ENCODE measurements at regions not wholly inside any gene's neighbourhood (a gene's known extent, or its start where the extent isn't known, plus 50 kb on each side); places are given as distances from the start of the nearest gene placed in this dataset.

DNA sequence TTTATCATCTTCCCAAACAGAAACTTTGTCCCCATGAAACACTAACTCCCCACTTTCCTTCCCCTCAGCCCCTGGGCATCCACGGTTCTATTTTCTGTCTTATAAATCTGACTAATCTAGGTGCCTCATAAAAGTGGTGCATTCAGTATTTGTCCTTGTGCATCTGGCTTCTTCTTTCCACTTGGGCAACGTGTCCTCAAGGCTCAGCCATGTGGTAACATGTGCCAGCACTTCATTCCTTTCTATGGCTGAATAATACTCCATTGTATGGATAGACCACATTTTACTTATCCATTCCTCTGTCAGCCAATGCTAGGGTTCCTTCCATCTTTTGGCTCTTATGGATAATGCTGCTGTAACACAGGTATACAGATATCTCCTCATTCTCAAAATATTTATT, 305.0 kb upstream of the RUNX1 start:
- CTCF ChIA-PET: interaction anchor here (1.3 to 1.4 kb wide), 2 partner anchors 20 to 46 kb away, joined by 3 read pairs; no protein-coding TSS in a partner anchor
- dilution Hi-C loops (cut with MboI; ENCODE audit: extremely low pct_ligation_motif_present, low sequenced_read_pairs): no loop called here
- no TSS peak for BruUV-seq (replicated peaks)

More for the DNA sequence above, 305.0 kb upstream of the RUNX1 start:
- Histone ChIP-seq H4K20me1 (replicated peaks; ENCODE audit: control insufficient read depth, extremely low read depth, insufficient read depth, low read length) (no peaks in the 10 kb centered on the region), H3K79me2 (ENCODE audit: control insufficient read depth, insufficient read depth, low read length) (no peaks in the 10 kb centered on the region), H3K27me3 (ENCODE audit: control insufficient read depth in 2 of 2, insufficient read depth in 2 of 2, low read length in 2 of 2) (peaks cover 0 to 1% of the 10 kb centered on the region in 2 experiments), H2AFZ (ENCODE audit: low read depth, low read length) (no peak overlapping the region), H3K9me3 (replicated peaks; ENCODE audit: control insufficient read depth, insufficient read depth, low read length) (no peaks in the 10 kb centered on the region), H3K4me2 (ENCODE audit: insufficient read depth, low read length) (no peak overlapping the region), H3K4me1 (ENCODE audit: control insufficient read depth, extremely low read depth, insufficient read depth, low read length) (no peaks in the 10 kb centered on the region), H3K27ac (ENCODE audit: insufficient read depth, low read depth, low read length) (no peak overlapping the region), H3K9me1 (replicated peaks; ENCODE audit: control insufficient read depth, extremely low read depth, insufficient read depth, low read length) (no peaks in the 10 kb centered on the region), H3K9ac (replicated peaks; ENCODE audit: extremely low read depth, insufficient read depth, low read length) (no peak overlapping the region), H3K4me3 (replicated peaks in 1 of 3; ENCODE audit: insufficient read depth in 1 of 3, low read depth in 1 of 3, low read length in 3 of 3) (no peak overlapping the region), H3K36me3 (ENCODE audit: control insufficient read depth in 2 of 2, extremely low read depth in 1 of 2, insufficient read depth in 2 of 2, low read length in 2 of 2) (no peaks in the 10 kb centered on the region)
- TF ChIP-seq GATA2 (IDR thresholded peaks at IDR 0.05; ENCODE audit: insufficient read depth, insufficient read length, low read depth, low read length) (no peak), EZH2 (IDR thresholded peaks at IDR 0.05; ENCODE audit: borderline replicate concordance, low read depth, low read length, severe bottlenecking) (no peak), JUN (IDR thresholded peaks at IDR 0.05; ENCODE audit: borderline replicate concordance, insufficient read depth, insufficient read length, low read depth) (no peak), FOS (IDR thresholded peaks at IDR 0.05; ENCODE audit: borderline replicate concordance, insufficient read depth, low read length) (no peak), POLR2A (IDR thresholded peaks at IDR 0.05; ENCODE audit: low read depth, low read length) (no peak), POLR2AphosphoS5 (IDR thresholded peaks at IDR 0.05; ENCODE audit: insufficient read depth, low read depth, low read length) (no peak), MYC (IDR thresholded peaks at IDR 0.05; ENCODE audit: low read depth, low read length) (no peak)
- TF ChIP-seq, protein P1, sequence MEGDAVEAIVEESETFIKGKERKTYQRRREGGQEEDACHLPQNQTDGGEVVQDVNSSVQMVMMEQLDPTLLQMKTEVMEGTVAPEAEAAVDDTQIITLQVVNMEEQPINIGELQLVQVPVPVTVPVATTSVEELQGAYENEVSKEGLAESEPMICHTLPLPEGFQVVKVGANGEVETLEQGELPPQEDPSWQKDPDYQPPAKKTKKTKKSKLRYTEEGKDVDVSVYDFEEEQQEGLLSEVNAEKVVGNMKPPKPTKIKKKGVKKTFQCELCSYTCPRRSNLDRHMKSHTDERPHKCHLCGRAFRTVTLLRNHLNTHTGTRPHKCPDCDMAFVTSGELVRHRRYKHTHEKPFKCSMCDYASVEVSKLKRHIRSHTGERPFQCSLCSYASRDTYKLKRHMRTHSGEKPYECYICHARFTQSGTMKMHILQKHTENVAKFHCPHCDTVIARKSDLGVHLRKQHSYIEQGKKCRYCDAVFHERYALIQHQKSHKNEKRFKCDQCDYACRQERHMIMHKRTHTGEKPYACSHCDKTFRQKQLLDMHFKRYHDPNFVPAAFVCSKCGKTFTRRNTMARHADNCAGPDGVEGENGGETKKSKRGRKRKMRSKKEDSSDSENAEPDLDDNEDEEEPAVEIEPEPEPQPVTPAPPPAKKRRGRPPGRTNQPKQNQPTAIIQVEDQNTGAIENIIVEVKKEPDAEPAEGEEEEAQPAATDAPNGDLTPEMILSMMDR (IDR thresholded peaks at IDR 0.05; ENCODE audit: extremely low read depth in 1 of 2, insufficient read depth in 1 of 2, low read depth in 1 of 2, low read length in 2 of 2): no peak
- TF ChIP-seq, protein P2, sequence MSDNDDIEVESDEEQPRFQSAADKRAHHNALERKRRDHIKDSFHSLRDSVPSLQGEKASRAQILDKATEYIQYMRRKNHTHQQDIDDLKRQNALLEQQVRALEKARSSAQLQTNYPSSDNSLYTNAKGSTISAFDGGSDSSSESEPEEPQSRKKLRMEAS (IDR thresholded peaks at IDR 0.05; ENCODE audit: insufficient read depth, insufficient read length): no peak
- POLR2A ChIA-PET: no interaction called here
- intact Hi-C loops (cut with micrococcal nuclease): no loop called here
- FAIRE-seq (no peak), DNase-seq (ENCODE audit: low read depth, low spot score) (no peak)

Measured in endothelial cell of umbilical vein (primary cell).